Upper lobe of left lung (tissue), 6 donors: ENCODE measurements at regions not wholly inside any gene's neighbourhood (a gene's known extent, or its start where the extent isn't known, plus 50 kb on each side); places are given as distances from the start of the nearest gene placed in this dataset.
A peak's percentile ranks its signal among the peaks of the same experiment; 100 is the strongest.
"Not testable (repeated sequence)": the region's sequence is repeated elsewhere in the genome, so short reads cannot be mapped to it uniquely, and the experiment has no call there.

ENCODE experiments used
- ATAC-seq, 2 donors: fragments of 200-7000 bp; cut with Tn5 transposase; one replicate each; pipeline ENCODE4 v1.9.1; 2022; ENCODE audit warnings: mild to moderate bottlenecking in 2 of 2, moderate library complexity in 2 of 2; ENCODE audit not compliant: low FRiP score in 2 of 2
- DNase-seq, 2 donors: peaks; one replicate each; pipeline ENCODE4 v3.0.0-alpha.2; 2019 to 2020
- H3K27ac ChIP-seq, 4 donors: fragments of 200-600 bp; sonication (generic); one replicate each; pipeline ENCODE4 v1.5.1; 2016 to 2019
- H3K27me3 ChIP-seq, 4 donors: fragments of 200-600 bp; sonication (generic); one replicate each; pipeline ENCODE4 v1.5.1; 2017 to 2019
- H3K36me3 ChIP-seq, 4 donors: fragments of 200-600 bp; sonication (generic); one replicate each; pipeline ENCODE4 v1.5.1; 2016 to 2019
- H3K4me1 ChIP-seq, 4 donors: fragments of 200-600 bp; sonication (generic); one replicate each; pipeline ENCODE4 v1.5.1; 2018 to 2019
- H3K4me3 ChIP-seq, 4 donors: fragments of 200-600 bp; sonication (generic); one replicate each; pipeline ENCODE4 v1.5.1; 2017 to 2019; ENCODE audit warnings: mild to moderate bottlenecking in 2 of 4, moderate library complexity in 1 of 4
- H3K9me3 ChIP-seq, 4 donors: fragments of 200-600 bp; sonication (generic); one replicate each; pipeline ENCODE4 v1.5.1; 2018 to 2019
- CTCF ChIP-seq, 6 experiments: fragments of 450-650 bp in 4 of 6; fragments of 200-600 bp in 2 of 6; sonication (generic) in 2 of 6; IDR thresholded peaks; one replicate each; pipeline ENCODE4 v1.5.1; 2016 to 2019; ENCODE audit warnings: antibody characterized with exemption in 6 of 6
- EP300 ChIP-seq, 4 donors: sonication (generic); formaldehyde crosslinking; IDR thresholded peaks; one replicate each; pipeline ENCODE4 v1.5.1; 2017; ENCODE audit warnings: antibody characterized with exemption in 4 of 4, control low read depth in 2 of 4
- POLR2A ChIP-seq, 4 donors: fragments of 450-650 bp; IDR thresholded peaks; one replicate each; pipeline ENCODE4 v1.5.1; 2016 to 2017; ENCODE audit warnings: antibody characterized with exemption in 4 of 4, mild to moderate bottlenecking in 2 of 4
- POLR2AphosphoS5 ChIP-seq, 2 donors: sonication (generic); formaldehyde crosslinking; IDR thresholded peaks; one replicate each; pipeline ENCODE4 v1.5.1; 2017; ENCODE audit warnings: antibody characterized with exemption in 2 of 2
- WGBS, 2 donors: methylation state at CpG; one replicate each; pipeline ENCODE4 v1.1.5; 2017 to 2018; 5-methylcytosine and 5-hydroxymethylcytosine counted together
- donor health status: DM: no; HTN: no; CAD: no; lungs with moderate emphysema.
- donor health status: DM: no; HTN: yes; CAD: no; lungs with severe emphysema.

- Histone ChIP-seq H3K9me3 (no peaks in the 10 kb centered on the region), H3K4me1 (no peaks in the 10 kb centered on the region), H3K27me3 (no peaks in the 10 kb centered on the region), H3K36me3 (no peaks in the 10 kb centered on the region), H3K4me3 (no peak overlapping the region), H3K27ac (no peak overlapping the region)
- WGBS, 2 donors: 89% methylated on average over 2 of the region's 2 CpGs
- TF ChIP-seq CTCF (IDR thresholded peaks at IDR 0.05) (no peak), EP300 (IDR thresholded peaks at IDR 0.05) (no peak), POLR2A (IDR thresholded peaks at IDR 0.05) (no peak), POLR2AphosphoS5 (IDR thresholded peaks at IDR 0.05) (no peak)
- no peak for ATAC-seq
- DNase-seq: no peak
These were observed 785.6 kb upstream of the CDH8 start for GRCh38 chr16:62821824-62822223.

- no peaks in the 10 kb centered on the region for H3K4me1 ChIP-seq
- no peak overlapping the region for H3K27ac ChIP-seq
- no peaks in the 10 kb centered on the region for H3K27me3 ChIP-seq
- 45 to 51% methylated on average over 3 of the region's 3 CpGs for WGBS, 2 donors
- ATAC-seq: no peak
- H3K4me3 ChIP-seq: no peak overlapping the region
- H3K36me3 ChIP-seq: no peaks in the 10 kb centered on the region
- TF ChIP-seq CTCF (IDR thresholded peaks at IDR 0.05): no peak
- no peak for TF ChIP-seq POLR2AphosphoS5 (IDR thresholded peaks at IDR 0.05)
- TF ChIP-seq EP300 (IDR thresholded peaks at IDR 0.05): no peak
- no peak for TF ChIP-seq POLR2A (IDR thresholded peaks at IDR 0.05)
- DNase-seq: no peak
- no peaks in the 10 kb centered on the region for H3K9me3 ChIP-seq
These were observed 780.8 kb upstream of the CDH8 start for GRCh38 chr16:62816971-62817519.

GRCh38 chr16:62814891-62815290, 778.7 kb upstream of the CDH8 start:
- DNase-seq: no peak
- Histone ChIP-seq H3K4me1 (no peaks in the 10 kb centered on the region), H3K4me3 (no peak overlapping the region), H3K36me3 (no peaks in the 10 kb centered on the region), H3K27me3 (no peaks in the 10 kb centered on the region), H3K9me3 (no peaks in the 10 kb centered on the region), H3K27ac (no peak overlapping the region)
- TF ChIP-seq EP300 (IDR thresholded peaks at IDR 0.05) (no peak), POLR2A (IDR thresholded peaks at IDR 0.05) (no peak), POLR2AphosphoS5 (IDR thresholded peaks at IDR 0.05) (no peak), CTCF (IDR thresholded peaks at IDR 0.05) (no peak)
- no peak for ATAC-seq
- 81 to 82% methylated on average over 2 of the region's 2 CpGs for WGBS, 2 donors

- WGBS, 2 donors: 64 to 86% methylated on average over 2 to 4 of the region's 4 CpGs
- no peaks in the 10 kb centered on the region for H3K36me3 ChIP-seq
- DNase-seq (no peak), ATAC-seq (peak; percentile 21 to 65)
- no peaks in the 10 kb centered on the region for H3K27me3 ChIP-seq
- H3K4me3 ChIP-seq: no peak overlapping the region
- H3K27ac ChIP-seq: no peak overlapping the region
- no peaks in the 10 kb centered on the region for H3K4me1 ChIP-seq
- H3K9me3 ChIP-seq: no peaks in the 10 kb centered on the region
- TF ChIP-seq EP300 (IDR thresholded peaks at IDR 0.05): no peak
- no peak for TF ChIP-seq POLR2A (IDR thresholded peaks at IDR 0.05)
- TF ChIP-seq POLR2AphosphoS5 (IDR thresholded peaks at IDR 0.05): no peak
- no peak for TF ChIP-seq CTCF (IDR thresholded peaks at IDR 0.05)
These were observed 769.1 kb upstream of the CDH8 start for GRCh38 chr16:62805221-62805857.

- no peak for TF ChIP-seq POLR2A (IDR thresholded peaks at IDR 0.05)
- no peak for ATAC-seq
These were observed 758.5 kb upstream of the CDH8 start for GRCh38 chr16:62794724-62795123.

GRCh38 chr16:62780081-62780480, 743.8 kb upstream of the CDH8 start:
- ATAC-seq, H3K9me3 ChIP-seq: not testable (repeated sequence)

More at GRCh38 chr16:62794724-62795123, 758.5 kb upstream of the CDH8 start:
- no peak overlapping the region for H3K4me3 ChIP-seq
- H3K27ac ChIP-seq: no peak overlapping the region
- no peaks in the 10 kb centered on the region for H3K36me3 ChIP-seq
- no peaks in the 10 kb centered on the region for H3K4me1 ChIP-seq
- H3K27me3 ChIP-seq: no peaks in the 10 kb centered on the region
- no peaks in the 10 kb centered on the region for H3K9me3 ChIP-seq
- DNase-seq: no peak

More at GRCh38 chr16:62780081-62780480, 743.8 kb upstream of the CDH8 start:
- H3K27ac ChIP-seq, H3K27me3 ChIP-seq, H3K4me3 ChIP-seq, H3K4me1 ChIP-seq, H3K36me3 ChIP-seq: not testable (repeated sequence)
- 69 to 88% methylated on average over 3 of the region's 3 CpGs for WGBS, 2 donors
- DNase-seq: peak in 1 of 2 donors; percentile 27
